GM18907 (cell line): ENCODE measurements at regions not wholly inside any gene's neighbourhood (a gene's known extent, or its start where the extent isn't known, plus 50 kb on each side); places are given as distances from the start of the nearest gene placed in this dataset.

ENCODE experiments used
- ATAC-seq: cut with Tn5 transposase; IDR thresholded peaks from one replicate; pipeline ENCODE4 v1.9.1; 2021; ENCODE audit warnings: mild to moderate bottlenecking, moderate library complexity; ENCODE audit not compliant: unreplicated experiment

DNA sequence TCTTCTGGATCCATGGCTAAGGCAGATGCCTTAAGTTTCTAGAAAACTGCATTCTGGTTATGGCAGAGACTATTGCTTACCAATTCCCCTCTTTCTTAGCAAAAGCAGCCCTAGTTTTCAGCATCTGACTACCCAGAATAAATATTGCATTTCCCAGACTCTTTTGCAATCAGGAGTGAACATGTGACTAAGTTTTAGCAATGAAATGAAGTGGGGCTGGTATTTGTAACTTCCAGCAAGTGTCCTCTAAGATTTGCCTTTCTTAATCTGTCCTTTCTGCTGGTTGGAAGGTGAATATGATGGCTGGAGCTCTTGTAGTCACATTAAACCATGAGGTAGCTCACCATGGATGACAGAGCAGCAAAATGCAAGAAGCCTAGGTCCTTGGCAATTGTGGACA is 132.9 kb upstream of the PKDCC start:
- ATAC-seq: no peak

DNA sequence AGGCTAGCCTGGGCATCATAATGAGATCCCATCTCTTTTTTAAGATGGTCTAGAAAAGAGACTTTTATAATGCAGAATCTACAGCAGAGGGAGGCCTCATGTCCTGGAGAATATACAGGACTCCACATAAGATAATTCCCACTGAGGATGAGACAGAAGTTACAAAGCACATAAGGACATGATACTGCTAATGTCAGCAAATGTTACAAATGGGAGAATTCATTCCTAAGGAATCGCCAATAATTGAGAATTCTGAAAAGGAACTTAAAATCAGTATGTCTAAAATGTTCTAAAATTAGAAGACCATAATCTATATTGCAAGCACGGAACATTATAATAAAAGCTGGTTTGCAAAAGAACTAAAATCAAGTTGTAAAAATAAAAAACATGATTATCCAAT is 131.6 kb upstream of the PKDCC start:
- no peak for ATAC-seq

DNA sequence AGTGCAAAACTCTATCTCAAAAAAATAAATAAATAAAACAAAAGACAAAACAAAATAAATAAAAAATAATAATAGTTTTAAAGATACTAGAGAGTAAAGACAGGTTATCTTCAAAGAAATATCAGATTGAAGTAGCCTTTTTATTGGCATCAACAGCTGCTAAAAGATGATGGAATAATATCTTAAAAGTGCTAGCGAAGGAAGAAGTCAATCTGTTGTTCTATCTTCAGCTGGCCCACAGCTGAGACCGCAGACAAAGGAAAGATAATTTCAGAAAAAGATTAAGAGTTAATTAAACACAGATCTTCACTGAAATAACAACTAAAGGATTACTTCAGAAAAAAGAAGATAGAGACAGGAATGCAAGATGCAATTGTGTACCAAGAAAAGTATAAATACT is 130.2 kb upstream of the PKDCC start:
- ATAC-seq: no peak

DNA sequence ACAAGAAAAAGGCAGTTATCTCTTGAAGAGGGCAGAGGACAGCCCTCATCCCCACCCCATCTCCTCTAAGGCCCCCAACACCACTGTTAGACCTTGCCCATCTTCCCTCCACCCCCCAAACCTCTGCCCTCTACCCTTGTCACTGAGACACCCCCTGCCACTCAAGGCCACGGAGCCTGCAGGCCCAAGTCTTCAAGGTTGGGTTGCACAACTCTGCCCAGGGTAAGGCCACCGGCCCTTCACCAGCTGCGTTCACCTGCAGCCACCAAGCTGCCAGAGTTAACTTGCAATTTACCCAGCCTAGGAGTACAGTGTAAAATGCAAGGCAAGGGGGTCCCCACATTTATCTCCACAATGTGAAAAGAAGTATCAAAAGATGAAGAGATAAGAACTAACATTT is 128.7 kb upstream of the PKDCC start:
- no peak for ATAC-seq

DNA sequence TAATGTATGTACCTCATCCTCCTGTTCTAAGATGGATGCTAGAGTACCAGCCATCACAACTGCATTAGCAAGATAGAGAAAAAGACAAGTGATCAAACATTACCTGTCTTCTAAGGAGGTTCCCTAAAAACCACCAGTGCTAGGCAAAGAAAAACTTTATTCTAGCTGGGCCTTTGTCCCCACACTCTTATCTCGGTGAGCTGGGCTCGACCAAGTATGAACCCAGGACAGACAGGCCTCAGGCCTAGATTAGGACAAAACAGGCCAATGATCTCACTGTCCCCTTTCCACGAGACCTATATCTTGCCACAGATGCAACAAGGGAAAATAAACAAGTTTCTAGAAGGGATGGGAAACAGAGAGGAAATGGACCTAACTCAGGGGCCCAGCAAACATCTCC is 127.6 kb upstream of the PKDCC start:
- ATAC-seq: no peak

DNA sequence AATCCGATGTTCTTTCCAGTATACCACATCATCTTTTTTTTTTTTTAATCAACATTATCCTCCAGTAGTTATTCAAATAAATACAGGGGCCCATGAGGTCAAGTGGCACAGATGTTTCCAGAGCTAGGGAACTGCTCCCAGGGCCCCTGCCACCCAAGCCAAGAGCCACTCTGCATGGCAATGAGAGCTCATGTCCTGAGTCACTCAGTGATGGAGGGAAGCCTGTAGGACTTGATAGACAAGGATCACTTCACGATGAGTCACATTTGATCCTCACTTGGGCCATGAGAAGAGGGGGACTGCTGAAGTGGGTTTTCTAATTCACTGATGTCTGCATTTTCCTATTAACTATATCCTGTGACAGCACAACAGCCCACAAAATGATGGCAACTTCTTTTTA is 127.0 kb upstream of the PKDCC start:
- no peak for ATAC-seq

DNA sequence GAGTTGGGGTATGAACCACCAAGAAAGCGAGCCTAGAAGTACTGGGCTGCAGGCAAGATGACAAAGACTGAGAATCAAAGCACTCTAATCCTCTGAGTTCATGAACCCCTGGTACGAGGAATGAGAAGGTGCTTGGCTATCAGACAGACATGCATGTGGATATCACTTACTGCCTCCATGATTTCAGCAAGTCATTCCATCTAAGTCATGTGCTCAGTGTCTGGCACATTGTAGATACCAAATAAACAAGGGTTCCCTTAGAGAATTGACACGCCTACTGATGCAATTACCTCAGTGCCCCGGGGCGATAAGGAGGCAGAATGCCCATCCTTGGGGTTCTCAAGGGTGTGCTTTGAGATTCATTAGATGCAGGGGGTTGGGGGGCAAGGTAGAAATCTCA is 125.6 kb upstream of the PKDCC start:
- ATAC-seq: no peak

DNA sequence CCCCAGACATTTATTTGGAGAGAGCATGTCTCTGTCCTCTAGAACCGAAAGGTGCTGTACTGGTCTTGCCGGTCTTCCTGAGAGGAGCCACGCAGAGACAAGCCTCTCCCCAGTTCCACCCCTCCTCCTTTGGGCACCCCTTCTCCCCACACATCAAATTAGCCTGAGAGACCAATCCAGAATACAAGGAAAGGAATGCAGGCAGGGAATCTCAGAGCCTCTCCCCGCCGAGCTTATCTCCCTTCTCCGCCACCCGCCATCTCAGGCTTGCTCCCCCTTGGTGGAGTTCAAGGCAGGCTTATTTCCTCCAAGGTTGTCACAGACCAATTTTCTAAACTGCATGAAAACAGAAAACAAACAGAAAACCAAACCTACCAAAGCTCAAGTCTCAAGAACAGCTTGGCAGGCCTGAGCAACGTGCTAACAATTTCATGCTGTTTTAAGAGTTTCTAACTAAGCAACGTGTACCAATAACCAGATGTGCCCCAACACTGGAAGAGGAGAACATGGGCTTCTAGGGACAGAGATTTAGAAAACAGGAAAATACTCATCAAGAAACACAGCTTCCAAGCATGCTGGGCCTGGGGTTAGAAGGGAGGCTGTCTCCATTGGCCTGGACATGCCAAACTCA is 124.5 kb upstream of the PKDCC start:
- no peak for ATAC-seq

DNA sequence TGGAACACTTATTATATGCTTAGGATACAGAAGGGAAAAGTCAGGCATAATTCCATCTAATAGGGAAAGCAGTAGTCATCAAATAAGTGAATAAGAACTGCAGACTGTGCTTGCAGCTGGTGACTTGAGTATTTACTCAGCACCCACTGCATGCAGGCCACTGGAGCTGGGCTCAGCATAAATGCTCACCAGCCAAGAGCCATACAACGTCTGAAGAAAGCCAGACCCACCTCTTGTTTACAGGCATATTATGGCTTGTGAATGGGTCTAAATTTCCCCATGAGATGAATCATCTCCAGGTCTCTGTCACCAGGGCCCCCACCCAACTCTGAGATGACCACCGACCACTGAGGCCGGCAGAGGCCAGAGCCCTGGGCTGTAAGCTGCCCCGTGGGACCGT is 123.8 kb upstream of the PKDCC start:
- ATAC-seq: no peak

DNA sequence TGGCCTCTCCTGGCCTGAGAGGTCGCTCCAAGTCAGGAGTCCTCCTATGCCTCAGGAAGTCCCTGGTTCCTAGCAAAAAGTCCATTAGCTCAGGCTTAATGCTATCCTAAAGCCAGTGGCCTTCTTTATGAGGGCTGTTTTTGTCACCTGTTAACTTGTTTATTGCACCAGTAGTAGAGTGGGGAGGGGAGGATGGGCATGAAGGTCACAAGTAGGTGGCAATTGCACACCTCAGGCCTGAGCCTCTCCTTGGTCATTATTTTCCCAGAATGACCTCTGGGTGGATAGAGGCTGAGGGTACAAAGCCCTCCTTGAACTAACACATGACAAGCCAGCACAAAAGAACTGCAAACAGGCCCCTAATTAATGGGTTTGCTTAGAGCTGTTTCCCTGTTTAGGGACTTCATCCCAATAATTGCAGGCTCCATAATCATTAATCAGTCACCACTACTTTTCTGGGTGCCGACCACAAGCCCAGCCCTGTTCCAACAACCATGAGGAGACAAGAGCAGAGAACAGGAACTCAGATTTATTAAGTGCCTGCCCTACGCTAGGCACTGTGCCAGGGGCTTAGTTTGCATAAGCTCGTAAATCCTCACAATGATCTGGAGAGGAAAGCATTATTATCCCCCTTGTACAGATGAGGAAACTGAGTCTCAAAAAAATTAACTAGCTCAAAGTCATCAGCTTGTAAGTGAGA is 123.0 kb upstream of the PKDCC start:
- no peak for ATAC-seq

DNA sequence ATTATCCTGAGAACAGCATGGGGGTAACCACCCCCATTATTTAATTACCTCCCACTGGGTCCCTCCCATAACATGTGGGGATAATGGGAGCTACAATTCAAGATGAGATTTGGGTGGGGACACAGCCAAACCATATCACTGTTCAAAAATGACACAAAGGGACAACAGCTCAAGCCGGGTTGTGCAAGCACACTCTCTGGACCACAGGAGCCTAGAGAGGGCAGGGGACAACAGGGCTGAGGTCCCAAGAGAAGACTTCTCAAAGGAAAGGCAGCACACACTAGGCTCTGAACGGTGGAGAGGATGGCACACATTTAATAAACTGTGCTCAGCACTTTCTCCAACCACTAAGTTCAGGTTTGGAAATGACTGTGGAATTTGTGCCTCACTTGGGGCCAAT is 122.1 kb upstream of the PKDCC start:
- ATAC-seq: no peak

DNA sequence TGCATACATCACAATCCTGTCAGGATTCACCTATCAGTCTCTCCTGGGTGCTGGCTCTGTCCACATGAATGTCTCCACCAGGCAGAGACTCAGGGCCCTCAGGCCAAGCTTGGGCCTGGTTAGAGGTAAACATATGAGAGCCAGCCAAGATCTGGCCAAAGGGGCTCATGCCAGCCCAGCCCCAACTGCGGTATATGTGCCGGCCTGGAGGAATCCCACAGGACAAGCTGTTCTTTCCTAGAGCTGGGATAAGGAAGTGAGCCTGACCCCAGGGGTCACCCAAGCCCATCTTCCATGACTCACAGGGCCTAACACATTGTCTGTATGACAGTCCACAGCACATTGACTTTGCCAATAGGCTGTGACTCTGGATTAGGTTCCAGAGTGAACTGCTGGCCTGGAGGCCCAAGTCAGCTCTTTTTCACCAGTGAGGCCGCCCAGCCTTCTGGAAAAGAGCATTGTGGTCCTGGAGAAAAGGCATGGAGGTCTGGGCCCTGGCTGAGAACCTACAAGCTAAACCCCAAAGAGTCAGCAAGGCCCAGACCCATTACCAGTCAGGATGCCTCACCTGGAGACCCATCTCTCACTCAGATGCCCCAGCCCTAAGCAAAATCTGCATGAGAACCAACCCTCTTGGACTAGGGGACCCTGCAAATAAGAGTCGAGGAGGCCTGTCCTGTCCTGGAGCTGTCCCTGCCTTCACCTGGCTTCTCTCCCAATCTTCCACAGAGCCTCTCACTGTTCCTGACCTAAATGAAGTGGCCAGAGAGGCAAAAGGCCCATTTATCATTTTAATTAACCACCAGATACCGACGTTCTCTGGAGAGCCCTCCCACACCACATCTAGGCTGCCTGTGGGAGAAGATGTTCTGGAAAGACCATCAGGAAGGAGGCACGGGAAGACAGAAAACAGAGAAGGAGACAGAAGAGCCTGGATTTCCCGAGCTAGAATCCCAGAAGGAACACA is 120.9 kb upstream of the PKDCC start:
- no peak for ATAC-seq

DNA sequence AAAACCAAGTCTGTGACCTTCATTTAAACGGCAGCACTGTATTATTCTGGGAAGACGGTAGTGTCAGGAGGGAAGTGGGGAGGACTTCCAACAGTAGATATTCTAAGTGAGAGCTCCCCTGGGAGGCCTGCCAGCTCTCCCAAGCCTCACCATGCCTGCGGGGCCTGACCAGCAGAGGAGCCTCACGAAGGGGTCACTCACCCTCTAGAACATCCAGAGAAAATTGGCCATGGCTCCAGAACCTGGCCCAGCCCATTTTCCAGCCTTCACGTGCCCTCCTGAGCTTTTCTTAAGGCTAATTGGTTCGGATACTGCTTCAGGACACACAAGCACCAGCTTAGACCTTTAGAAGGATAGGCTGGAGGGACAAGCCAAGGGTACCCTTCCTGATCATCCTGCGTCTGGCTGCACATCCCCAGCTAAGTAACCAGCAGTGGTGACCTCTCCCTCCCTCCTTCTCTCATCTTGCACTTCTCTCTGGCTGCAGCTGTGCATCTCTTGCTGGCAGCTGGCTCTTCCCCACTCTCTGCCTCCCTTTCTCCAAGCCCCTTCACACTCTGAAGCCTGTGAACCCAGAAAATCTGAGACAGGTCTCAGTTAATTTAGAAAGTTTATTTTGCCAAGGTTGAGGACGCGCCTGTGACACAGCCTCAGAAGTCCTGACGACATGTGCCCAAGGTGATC is 120.1 kb upstream of the PKDCC start:
- no peak for ATAC-seq

DNA sequence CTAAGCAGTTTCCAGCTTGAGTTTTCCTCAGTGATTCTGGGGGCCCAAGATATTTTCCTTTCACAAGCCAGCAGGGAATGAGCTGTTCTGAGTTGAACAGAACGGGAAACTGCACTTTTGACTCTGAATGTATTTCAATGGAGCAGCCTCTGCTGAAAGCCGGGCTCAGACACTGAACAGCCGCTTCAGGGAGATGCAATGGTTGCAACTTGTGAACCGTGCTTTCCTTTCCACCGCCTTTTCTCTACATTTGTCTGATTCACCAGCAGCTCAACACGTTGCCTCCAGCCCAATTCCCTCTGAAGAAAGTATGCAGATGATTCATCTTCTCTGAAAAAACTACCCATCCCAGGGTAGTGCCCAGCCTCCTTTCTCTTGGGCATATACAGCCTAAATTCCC is 119.3 kb upstream of the PKDCC start:
- ATAC-seq: no peak

DNA sequence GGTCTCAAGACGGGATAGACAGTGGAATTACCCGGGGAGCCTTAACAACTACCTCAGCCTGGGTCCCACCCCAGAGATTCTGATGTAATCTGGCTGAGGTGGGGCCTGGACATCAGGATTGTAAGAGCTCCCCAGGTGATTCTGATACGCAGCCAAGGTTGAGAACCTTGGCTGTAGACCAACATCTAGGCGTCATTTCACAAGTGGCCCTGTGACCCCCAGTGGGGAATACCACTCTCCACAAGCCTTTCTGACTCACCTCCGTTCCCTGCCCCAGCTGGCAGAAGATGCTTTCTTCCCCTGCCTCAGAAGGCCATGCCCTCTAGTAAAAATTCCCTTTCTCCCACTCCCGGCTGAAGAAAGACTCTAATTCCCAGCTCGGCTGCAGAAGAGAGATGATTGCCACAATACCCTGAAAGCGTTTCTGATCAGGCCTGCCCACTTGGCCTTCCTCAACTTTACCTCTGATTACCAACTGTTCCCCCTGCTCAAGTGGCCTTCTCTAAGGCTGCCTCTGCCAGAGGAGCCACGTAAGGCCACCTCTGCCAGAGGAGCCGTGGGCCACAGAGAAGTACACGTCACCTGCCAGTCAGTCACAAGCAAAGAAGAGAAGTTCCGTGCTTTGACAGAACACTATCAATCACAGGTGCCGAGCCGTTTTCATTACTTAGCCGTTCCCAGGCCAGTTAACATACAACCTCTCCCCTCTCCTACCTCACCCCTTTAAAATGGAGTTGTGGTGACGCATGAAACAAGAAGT is 116.8 kb upstream of the PKDCC start:
- ATAC-seq: peak; percentile 65

DNA sequence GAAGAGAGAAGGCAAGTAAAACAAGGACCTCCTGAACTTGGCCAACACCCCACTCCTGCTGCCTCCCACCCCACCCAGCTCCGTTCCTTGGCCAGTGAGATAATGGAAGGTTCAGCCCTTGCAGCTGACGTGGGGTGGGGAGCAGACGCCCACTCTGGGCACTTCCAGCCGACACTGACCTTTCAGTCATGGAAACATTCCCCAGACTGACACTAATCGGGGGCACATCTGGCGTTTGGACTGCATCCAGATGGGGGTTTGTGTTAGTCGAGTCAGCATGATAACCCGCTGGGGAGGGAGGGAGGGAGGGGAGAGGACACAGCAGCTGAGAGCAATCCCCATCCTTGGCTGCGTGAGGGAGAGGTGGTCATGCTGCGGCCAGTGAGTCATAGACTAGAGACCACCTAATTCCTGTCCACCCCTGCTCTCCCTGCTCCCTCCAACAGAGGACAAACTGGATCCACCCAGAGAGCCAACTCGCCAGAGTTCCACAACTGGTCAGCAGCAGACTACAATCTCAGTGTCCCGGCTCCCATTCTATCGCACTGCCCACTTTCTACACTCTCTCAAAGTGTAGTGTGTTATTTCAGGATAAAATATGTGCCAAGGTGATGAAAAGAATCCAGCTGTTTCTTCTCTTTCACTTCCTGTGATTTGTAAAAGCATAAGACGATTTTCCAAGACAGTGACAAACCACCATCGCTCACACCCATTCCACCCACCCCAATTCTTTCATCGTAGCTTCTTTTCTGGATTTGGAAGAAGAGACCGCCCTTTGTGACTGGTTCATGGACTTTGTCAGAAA is 115.4 kb upstream of the PKDCC start:
- ATAC-seq: no peak

DNA sequence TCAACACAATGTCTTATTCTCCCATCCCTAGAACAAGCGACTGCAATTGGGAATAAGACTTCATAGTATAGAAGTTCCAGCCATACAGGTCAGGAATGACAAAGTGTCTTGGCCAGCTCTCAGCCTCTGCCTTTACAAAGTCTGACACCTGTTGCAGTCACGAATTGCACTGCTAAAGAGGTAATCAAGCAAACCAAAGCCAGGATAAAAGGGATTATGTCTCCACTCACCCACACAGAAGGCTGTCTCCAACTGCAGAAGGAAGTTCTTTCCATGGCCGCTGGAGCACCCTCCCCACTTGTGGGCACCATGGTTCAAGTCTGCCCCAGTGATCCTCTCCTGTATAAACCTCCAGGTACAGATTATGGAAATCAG is 114.8 kb upstream of the PKDCC start:
- ATAC-seq: no peak

DNA sequence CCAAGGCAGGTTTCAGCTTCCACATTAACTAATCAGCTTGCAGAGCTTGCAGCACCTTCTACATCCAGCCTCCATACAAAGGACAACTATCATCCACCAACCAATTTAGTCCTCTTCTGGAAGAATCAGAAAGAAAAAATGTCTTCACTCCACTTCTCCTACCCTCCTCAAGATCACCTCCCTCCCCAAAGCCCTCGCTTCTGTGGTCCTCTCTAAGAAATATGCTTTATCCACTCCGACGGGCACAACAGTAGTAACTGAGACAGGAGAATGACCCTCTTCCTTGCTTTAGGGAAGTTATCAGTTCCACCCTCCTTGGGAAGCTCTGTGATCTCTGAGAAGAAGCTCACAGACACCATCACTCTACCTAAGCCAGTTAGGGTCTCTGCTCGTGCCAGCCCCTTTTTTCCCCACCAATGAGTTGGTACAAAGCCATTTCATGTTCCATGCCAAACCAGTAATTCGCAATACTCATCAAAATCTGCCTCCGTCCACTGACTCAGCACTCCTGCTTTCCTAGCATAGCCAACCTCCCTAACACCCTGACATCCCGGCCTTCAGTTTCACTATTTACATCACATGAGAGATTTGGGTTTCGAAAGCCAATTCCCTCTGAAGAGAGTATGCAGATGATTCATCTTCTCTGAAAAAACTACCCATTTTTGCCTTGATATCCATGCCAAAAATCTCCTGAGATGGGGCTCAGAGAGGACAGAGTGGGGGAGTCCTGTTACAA is 114.1 kb upstream of the PKDCC start:
- ATAC-seq: no peak

DNA sequence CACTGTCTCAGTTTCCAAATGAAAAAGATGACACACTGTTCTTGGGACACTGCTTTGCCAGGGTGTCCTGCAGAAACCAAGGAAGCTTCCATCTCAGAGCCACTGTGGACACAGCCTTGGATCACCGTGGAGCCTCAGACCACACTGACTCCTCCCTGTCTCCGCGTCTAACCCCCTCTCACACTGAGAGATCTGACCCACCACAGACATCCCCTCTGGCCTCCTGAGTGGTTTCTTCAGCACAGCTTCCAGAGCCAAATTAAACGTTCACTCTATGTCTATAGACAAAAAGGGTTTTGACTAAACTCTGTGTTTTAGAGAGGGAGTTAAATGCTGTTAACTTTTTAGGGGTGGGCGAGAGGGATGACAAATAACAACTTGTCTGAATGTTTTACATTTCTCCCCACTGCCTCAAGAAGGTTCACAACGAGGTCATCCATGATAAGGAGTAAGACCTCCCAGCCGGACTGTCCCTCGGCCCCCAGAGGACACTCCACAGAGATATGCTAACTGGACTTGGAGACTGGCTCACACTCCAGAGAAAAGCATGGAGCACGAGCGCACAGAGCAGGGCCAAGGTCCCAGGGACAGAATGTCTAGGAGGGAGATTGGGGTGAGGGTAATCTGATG is 113.4 kb upstream of the PKDCC start:
- no peak for ATAC-seq
